ENCODE measurements at regions not wholly inside any gene's neighbourhood (a gene's known extent, or its start where the extent isn't known, plus 50 kb on each side); places are given as distances from the start of the nearest gene placed in this dataset.

GRCh38 chrX:34560180-34560579, 96.9 kb downstream of the TMEM47 start:
- TF ChIP-seq CTCF (conservative IDR thresholded peaks at IDR 0.05; ENCODE audit: low read depth, low read length) (no peak), BHLHE40 (IDR thresholded peaks at IDR 0.05; ENCODE audit: low read depth, low read length) (no peak), POLR2A (IDR thresholded peaks at IDR 0.05; ENCODE audit: low read depth, low read length) (no peak), MXI1 (IDR thresholded peaks at IDR 0.05; ENCODE audit: borderline replicate concordance, low read depth, low read length) (no peak), RAD21 (IDR thresholded peaks at IDR 0.05; ENCODE audit: low read length) (no peak), MAFK (IDR thresholded peaks at IDR 0.05; ENCODE audit: low read depth, low read length) (no peak), RCOR1 (IDR thresholded peaks at IDR 0.05; ENCODE audit: insufficient replicate concordance, low read length) (no peak), USF2 (IDR thresholded peaks at IDR 0.05; ENCODE audit: low read depth, low read length) (no peak), CHD1 (IDR thresholded peaks at IDR 0.05; ENCODE audit: low read depth, low read length) (no peak), CEBPB (IDR thresholded peaks at IDR 0.05; ENCODE audit: low read depth, low read length) (no peak), SMC3 (IDR thresholded peaks at IDR 0.05; ENCODE audit: low read depth, low read length) (no peak), NFE2L2 (IDR thresholded peaks at IDR 0.05; ENCODE audit: low read depth, low read length) (no peak), MAZ (IDR thresholded peaks at IDR 0.05; ENCODE audit: borderline replicate concordance, low read depth, low read length) (no peak)

Measured in IMR-90 (cell line).